ENCODE measurements at regions not wholly inside any gene's neighbourhood (a gene's known extent, or its start where the extent isn't known, plus 50 kb on each side); places are given as distances from the start of the nearest gene placed in this dataset.

GRCh38 chr4:73690051-73690738 is 50.2 kb upstream of the CXCL8 start:
- no peak for DNase-seq (ENCODE audit: low read depth in 1 of 2, low spot score in 1 of 2)
- in situ Hi-C loops (cut with HindIII; ENCODE audit: low pct_unique_long_range_greater_than_20kb, low sequenced_read_pairs) = no loop called here
- TF ChIP-seq JUND (IDR thresholded peaks at IDR 0.05; ENCODE audit: low read depth) = no peak
